ENCODE measurements at regions not wholly inside any gene's neighbourhood (a gene's known extent, or its start where the extent isn't known, plus 50 kb on each side); places are given as distances from the start of the nearest gene placed in this dataset.
"Not testable (repeated sequence)": the region's sequence is repeated elsewhere in the genome, so short reads cannot be mapped to it uniquely, and the experiment has no call there.

- DNase-seq (ENCODE audit: low read depth in 2 of 2): no peak
Observed at GRCh38 chr10:10687751-10688150, 329.9 kb upstream of the CELF2 start.

GRCh38 chr10:10699427-10699826 is 318.2 kb upstream of the CELF2 start:
- no peak for DNase-seq (ENCODE audit: low read depth in 2 of 2)

DNA sequence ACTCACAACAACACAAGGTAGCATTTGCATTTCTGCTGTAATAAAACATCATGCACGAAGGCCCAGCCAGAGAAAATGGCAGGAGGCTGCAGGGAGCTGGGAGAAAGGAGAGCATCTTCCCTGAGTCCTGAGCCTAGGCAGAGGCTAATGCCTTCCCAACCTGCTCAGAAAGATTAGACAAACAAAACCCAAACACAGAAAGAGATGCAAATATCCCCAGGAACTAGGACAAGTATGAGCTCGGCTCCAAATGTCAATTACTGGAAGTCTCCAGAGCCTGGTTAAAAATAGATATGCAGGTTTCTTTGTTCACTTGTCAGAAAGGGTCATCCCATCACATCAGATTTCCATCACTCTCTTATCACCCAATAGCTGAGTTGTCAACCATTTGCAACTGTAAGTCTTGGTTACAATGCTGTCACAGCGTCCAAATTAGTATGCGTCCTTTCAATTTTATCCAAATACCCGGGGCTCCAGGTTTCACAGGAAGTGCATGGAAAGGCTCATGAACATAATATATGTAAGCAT is 316.5 kb upstream of the CELF2 start:
- DNase-seq (ENCODE audit: low read depth in 2 of 2): no peak

GRCh38 chr10:10702211-10702610 is 315.5 kb upstream of the CELF2 start:
- DNase-seq (ENCODE audit: low read depth in 2 of 2): no peak

DNA sequence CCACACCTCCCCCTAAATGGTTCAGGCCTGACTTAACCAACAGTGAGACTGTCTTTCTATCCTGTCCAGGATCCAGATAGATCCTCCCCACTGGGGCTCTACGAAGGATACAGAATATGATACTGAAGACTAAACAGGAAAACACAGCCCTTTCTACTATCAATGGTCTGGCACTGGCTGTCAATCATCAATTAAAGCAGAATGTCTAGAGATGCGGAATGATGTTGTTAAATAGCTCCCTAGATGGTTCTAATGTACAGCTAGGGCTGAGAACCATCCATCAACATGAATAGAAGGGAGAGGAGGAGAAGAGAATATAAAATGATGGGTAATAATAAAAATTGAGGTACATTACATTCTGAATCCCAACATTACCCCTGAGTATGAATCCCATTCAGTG is 314.3 kb upstream of the CELF2 start:
- no peak for DNase-seq (ENCODE audit: low read depth in 2 of 2)

GRCh38 chr10:10712155-10712704 is 305.4 kb upstream of the CELF2 start:
- no peak for DNase-seq (ENCODE audit: low read depth in 2 of 2)

GRCh38 chr10:10714327-10714726 is 303.3 kb upstream of the CELF2 start:
- no peak for DNase-seq (ENCODE audit: low read depth in 2 of 2)

- DNase-seq (ENCODE audit: low read depth in 2 of 2): no peak
Observed at GRCh38 chr10:10716972-10717371, 300.7 kb upstream of the CELF2 start.

DNA sequence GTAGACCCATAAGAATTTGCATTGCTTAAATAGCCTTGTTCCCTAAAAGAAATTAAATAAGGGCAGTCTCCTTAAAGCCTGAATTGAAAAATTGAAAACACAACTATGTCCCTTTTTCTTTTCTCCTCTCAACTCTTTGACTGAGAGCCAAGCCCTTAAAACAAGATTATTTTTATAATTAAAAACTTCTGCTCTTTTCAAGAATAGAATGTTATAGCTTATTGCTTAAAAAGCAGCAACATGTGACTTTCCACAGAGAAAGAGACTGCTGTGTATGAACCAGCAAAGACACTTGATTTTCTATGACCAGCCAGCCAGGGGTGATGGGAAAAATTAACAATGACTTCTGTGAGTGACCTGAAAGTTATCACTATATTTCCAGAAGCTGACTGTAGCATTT is 295.2 kb upstream of the CELF2 start:
- DNase-seq (ENCODE audit: low read depth in 2 of 2): no peak

GRCh38 chr10:10725196-10725595 is 292.5 kb upstream of the CELF2 start:
- no peak for DNase-seq (ENCODE audit: low read depth in 2 of 2)

DNA sequence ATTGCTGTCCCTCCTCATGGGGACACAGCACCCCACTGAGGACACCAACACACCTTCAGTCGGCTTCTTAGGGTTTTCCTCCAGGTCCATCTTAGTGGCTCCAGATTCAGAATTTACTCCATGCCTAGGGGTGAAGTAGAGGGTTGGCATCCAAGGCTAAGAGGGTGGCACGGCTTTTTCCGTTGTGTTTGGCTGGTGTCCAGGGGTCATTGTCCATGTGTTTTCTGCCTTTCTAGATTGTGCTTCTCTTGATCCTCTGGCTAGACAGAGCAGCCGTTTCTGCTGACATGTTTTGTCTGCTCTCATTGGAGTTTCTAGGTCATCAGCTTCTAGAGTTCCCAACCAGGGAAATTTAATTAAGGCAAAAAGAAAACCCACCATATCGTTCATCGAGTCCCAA is 291.6 kb upstream of the CELF2 start:
- no peak for DNase-seq (ENCODE audit: low read depth in 2 of 2)

DNA sequence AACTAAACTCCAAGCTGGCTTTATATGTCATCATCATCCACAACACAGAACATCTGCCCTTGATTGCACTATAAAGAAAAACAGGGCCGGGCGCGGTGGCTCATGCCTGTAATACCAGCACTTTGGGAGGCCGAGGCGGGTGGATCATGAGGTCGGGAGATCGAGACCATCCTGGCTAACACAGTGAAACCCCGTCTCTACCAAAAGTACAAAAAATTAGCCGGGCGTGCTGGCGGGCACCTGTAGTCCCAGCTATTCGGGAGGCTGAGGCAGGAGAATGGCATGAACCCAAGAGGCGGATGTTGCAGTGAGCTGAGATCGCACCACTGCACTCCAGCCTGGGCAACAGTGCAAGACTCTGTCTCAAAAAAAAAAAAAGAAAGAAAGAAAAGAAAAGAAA is 290.3 kb upstream of the CELF2 start:
- not testable (repeated sequence) for DNase-seq (ENCODE audit: low read depth in 2 of 2)

- no peak for DNase-seq (ENCODE audit: low read depth in 2 of 2)
Observed at GRCh38 chr10:10727812-10728211, 289.9 kb upstream of the CELF2 start.

GRCh38 chr10:10730471-10731043 is 287.1 kb upstream of the CELF2 start:
- no peak for DNase-seq (ENCODE audit: low read depth in 2 of 2)

- no peak for DNase-seq (ENCODE audit: low read depth in 2 of 2)
Observed at GRCh38 chr10:10731366-10731765, 286.3 kb upstream of the CELF2 start.

GRCh38 chr10:10734356-10735064 is 283.2 kb upstream of the CELF2 start:
- DNase-seq (ENCODE audit: low read depth in 2 of 2): no peak

GRCh38 chr10:10745291-10745690 is 272.4 kb upstream of the CELF2 start:
- DNase-seq (ENCODE audit: low read depth in 2 of 2): no peak

DNA sequence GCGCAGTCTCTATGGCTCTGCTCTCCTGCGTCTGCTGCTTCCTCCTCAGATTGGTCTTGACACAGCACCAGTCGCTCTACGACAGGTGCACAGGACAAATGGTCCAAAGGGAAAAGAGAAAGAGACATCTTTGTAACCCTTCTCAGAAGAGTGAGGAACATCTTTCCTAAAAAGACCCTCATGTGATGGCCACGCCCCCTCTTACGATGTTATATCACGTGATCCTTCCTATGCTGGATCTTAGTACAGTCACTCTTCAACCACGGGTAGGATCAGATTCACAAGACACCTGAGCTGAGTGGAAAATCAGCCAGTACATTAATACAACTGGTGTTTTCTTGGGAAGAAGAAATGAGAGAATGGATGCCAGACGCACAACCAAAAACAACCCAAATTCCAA is 262.2 kb upstream of the CELF2 start:
- no peak for DNase-seq (ENCODE audit: low read depth in 2 of 2)

DNA sequence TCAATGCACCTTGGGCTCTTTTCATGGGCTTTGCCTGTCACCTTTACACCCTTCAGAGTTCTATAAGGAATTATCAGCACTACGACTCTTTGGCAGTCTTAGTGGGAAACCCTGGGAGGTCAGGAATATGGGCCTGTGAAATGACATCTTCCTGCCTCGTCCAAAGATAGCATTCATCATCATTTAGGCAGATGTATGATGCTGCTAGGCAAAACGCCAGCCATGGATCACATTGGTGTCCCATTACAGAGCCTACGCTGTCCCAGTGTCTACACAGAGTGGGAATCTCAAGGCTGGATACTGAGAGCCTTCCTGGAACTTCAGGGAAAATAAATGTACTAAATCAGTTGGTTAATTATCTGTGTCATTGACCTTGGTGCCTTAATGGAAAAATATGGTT is 259.4 kb upstream of the CELF2 start:
- DNase-seq (ENCODE audit: low read depth in 2 of 2): no peak

DNA sequence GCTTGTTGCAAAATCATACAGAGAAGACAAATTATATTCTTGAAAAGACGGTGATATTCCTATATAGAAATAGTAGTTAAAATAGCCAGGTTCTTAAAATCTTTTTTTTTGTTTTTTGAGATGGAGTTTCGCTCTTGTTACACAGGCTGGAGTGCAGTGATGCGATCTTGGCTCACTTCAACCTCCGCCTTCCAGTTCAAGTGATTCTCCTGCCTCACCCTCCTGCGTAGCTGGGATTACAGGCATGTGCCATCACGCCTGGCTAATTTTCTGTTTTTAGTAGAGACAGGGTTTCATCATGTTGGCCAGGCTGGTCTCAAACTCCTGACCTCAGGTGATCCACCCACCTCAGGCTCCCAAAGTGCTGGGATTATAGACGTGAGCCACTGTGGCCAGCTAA is 257.9 kb upstream of the CELF2 start:
- DNase-seq (ENCODE audit: low read depth in 2 of 2): not testable (repeated sequence)

DNA sequence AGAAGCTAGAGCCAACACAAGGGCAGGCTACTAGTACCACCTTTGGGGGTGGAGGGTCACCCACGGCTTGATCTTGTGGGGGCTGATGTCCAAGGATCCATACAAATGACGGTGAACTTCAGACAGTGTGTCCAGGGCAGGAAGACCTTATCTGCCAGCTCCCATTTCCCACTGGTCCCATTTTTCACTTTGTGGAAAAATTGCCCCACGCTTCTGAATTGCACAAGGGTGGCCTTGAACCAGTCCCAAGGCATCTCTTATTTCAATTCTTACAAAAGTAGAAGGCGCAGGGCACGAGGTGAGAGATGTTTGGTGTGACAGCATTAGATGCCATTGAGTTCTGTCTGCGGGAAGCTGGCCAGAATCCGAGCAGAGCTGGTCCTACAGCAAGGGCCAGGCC is 252.7 kb upstream of the CELF2 start:
- no peak for DNase-seq (ENCODE audit: low read depth in 2 of 2)

- no peak for DNase-seq (ENCODE audit: low read depth in 2 of 2)
Observed at GRCh38 chr10:10772411-10772810, 245.3 kb upstream of the CELF2 start.

DNA sequence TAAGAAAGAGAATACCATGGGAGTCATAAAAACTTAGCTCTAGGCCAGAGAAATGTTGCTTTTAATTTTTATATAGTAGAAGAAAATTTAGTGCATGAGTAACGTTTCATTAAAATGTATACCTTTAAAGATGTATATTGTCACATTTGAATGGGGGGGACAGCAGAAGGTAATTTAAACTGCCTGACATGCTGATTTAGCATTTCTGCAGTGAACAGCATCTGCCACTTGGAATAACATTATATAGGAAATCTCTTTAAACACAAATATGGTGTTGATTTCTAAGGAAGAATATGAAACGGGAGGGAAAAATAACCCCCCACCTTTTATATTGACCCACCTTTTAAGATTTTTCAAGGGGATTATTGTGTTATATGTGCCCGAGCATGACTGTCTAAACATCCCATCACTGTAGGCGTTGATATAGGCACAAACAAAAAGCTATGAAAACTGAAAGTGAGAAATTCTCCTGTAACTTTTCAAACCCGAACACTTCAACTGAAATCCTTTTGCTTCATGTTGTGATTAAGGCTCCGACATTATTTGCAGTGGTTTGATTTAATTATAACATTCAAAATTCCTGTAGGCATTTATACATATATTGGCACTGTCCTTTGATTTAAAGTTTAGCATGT is 244.7 kb upstream of the CELF2 start:
- no peak for DNase-seq (ENCODE audit: low read depth in 2 of 2)
